ENCODE measurements at regions not wholly inside any gene's neighbourhood (a gene's known extent, or its start where the extent isn't known, plus 50 kb on each side); places are given as distances from the start of the nearest gene placed in this dataset.

- TF ChIP-seq CTCF (IDR thresholded peaks at IDR 0.05; ENCODE audit: insufficient read depth, low read length) (no peak), POLR2AphosphoS5 (IDR thresholded peaks at IDR 0.05; ENCODE audit: low read depth) (no peak), GABPA (IDR thresholded peaks at IDR 0.05; ENCODE audit: low read depth) (no peak)
These were observed 301.4 kb downstream of the UACA start for GRCh38 chr15:70461992-70462391.
